Thoracic aorta (tissue), 2 donors: ENCODE measurements at regions not wholly inside any gene's neighbourhood (a gene's known extent, or its start where the extent isn't known, plus 50 kb on each side); places are given as distances from the start of the nearest gene placed in this dataset.

Experiments used
- ATAC-seq: fragments of 150-250 bp; one replicate; pipeline ENCODE4 v1.8.0; 2017; ENCODE audit warnings: low read depth; ENCODE audit not compliant: insufficient number of reproducible peaks, low FRiP score
- DNase-seq: peaks from one replicate; pipeline ENCODE4 v3.0.0-alpha.2; 2020; ENCODE audit warnings: low spot score
- H3K27ac ChIP-seq, 2 donors: fragments of 200-600 bp; sonication (generic); 1 replicate in 1 of 2; 2 replicates in 1 of 2; pipeline ENCODE4 v1.5.1; 2016; ENCODE audit warnings: mild to moderate bottlenecking in 2 of 2, moderate library complexity in 2 of 2
- H3K27me3 ChIP-seq: fragments of 200-600 bp; sonication (generic); replicated peaks from 2 replicates; pipeline ENCODE4 v1.6.0; 2016; ENCODE audit warnings: mild to moderate bottlenecking; ENCODE audit not compliant: insufficient read depth
- H3K36me3 ChIP-seq: fragments of 200-600 bp; sonication (generic); one replicate; pipeline ENCODE4 v1.5.1; 2016
- H3K4me1 ChIP-seq, 2 donors: fragments of 200-600 bp; sonication (generic); 1 replicate in 1 of 2; 2 replicates in 1 of 2; pipeline versions ENCODE4 v1.5.1 to v1.6.0; 2016; ENCODE audit warnings: low read depth in 2 of 2, mild to moderate bottlenecking in 1 of 2; ENCODE audit not compliant: control insufficient read depth in 1 of 2
- H3K4me3 ChIP-seq: fragments of 200-600 bp; sonication (generic); 2 replicates; pipeline ENCODE4 v1.5.1; 2016; ENCODE audit warnings: mild to moderate bottlenecking
- H3K9me3 ChIP-seq: fragments of 200-600 bp; sonication (generic); 2 replicates; pipeline ENCODE4 v1.5.1; 2016
- CTCF ChIP-seq: fragments of 200-600 bp; sonication (generic); IDR thresholded peaks from one replicate; pipeline ENCODE4 v1.5.1; 2019; ENCODE audit warnings: antibody characterized with exemption

- Histone ChIP-seq H3K27me3 (no peaks in the 10 kb centered on the region), H3K9me3 (no peaks in the 10 kb centered on the region), H3K4me3 (no peak overlapping the region), H3K4me1 (no peaks in the 10 kb centered on the region), H3K27ac (no peak overlapping the region), H3K36me3 (no peaks in the 10 kb centered on the region)
- no peak for ATAC-seq
- TF ChIP-seq CTCF: no peak
- no peak for DNase-seq
Observed at GRCh38 chr22:34776817-34777216, 289.1 kb upstream of the ISX start.

DNA sequence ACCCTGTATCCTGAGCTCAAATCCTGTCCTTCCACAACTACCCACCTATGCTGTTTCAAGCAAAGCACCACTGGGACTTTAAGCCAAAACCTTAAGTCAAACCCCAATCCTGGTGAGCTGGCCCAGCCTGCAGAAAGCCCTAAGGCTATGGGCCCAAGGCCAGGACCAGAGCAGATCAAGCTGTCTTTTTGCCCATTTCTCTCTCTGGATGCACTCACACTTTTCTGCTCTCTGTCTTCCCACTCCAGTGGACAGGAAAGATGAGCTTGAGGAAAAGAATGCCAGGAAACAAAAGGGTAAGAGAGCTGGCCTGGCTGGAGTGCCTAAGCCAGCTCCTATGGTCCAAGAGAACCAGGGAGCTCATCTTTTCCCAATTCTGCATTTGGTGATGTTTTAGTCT is 284.3 kb upstream of the ISX start:
- Histone ChIP-seq H3K4me3 (no peak overlapping the region), H3K27ac (no peak overlapping the region), H3K4me1 (no peaks in the 10 kb centered on the region), H3K27me3 (no peaks in the 10 kb centered on the region), H3K36me3 (no peaks in the 10 kb centered on the region), H3K9me3 (no peaks in the 10 kb centered on the region)
- ATAC-seq (no peak), DNase-seq (no peak)
- TF ChIP-seq CTCF: no peak

DNA sequence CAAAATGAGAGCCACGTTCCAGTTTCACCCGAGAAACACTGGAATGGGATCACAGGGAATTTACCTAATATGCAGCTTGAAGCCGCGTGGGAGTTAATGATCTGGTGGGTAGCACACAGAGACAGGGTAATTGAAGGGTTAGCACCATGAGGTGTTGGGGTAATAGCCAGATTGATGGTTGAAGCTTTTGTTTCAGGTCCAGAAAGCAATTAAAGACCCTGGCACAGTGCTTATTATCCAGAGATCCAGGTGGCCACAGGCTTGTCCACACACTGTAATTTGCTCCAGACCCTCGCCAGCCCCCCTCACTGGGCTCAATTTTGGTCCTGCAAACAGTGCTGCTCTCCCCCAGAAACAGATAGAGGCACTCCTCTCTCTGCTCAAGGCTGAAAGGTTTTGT is 282.5 kb upstream of the ISX start:
- ATAC-seq: no peak
- no peak for DNase-seq
- H3K4me3 ChIP-seq: no peak overlapping the region
- H3K36me3 ChIP-seq: no peaks in the 10 kb centered on the region
- no peak for TF ChIP-seq CTCF
- H3K9me3 ChIP-seq: no peaks in the 10 kb centered on the region
- H3K27ac ChIP-seq: no peak overlapping the region
- H3K4me1 ChIP-seq: no peaks in the 10 kb centered on the region
- no peaks in the 10 kb centered on the region for H3K27me3 ChIP-seq

DNA sequence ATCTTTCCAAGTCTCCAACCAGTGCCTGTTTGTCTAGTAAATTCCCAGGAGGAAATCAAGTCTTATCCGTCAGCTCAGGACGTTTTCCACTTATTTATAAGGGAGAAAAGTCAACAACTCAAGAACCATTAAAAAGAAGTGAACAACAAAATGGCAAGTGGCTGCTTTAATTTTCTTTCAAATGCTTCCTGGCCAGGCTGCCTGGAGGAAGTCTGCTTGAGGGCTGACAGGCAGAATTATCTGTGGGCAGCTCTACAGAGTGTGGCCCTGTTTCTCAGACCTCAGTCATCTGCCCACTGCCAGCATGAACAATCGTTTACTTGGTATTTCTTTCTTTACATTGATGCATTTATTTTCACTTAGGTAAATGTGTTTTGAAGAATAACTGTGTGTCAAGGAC is 281.9 kb upstream of the ISX start:
- Histone ChIP-seq H3K4me1 (no peaks in the 10 kb centered on the region), H3K4me3 (no peak overlapping the region), H3K27ac (no peak overlapping the region), H3K27me3 (no peaks in the 10 kb centered on the region), H3K36me3 (no peaks in the 10 kb centered on the region), H3K9me3 (no peaks in the 10 kb centered on the region)
- DNase-seq: no peak
- TF ChIP-seq CTCF: no peak
- no peak for ATAC-seq

GRCh38 chr22:34797826-34798225 is 268.1 kb upstream of the ISX start:
- Histone ChIP-seq H3K9me3 (no peaks in the 10 kb centered on the region), H3K27ac (no peak overlapping the region), H3K36me3 (no peaks in the 10 kb centered on the region), H3K4me3 (no peak overlapping the region), H3K27me3 (no peaks in the 10 kb centered on the region), H3K4me1 (no peaks in the 10 kb centered on the region)
- DNase-seq (no peak), ATAC-seq (no peak)
- TF ChIP-seq CTCF: no peak
